Suppressor macrophage (primary cell): ENCODE measurements at regions not wholly inside any gene's neighbourhood (a gene's known extent, or its start where the extent isn't known, plus 50 kb on each side); places are given as distances from the start of the nearest gene placed in this dataset.

Experiments
- DNase-seq, 4 experiments: peaks; one replicate each; pipeline ENCODE4 v3.0.0-alpha.2; 2020 to 2022

GRCh38 chr16:65172356-65172755, 50.5 kb upstream of the CDH11 start:
- DNase-seq = no peak
